H1 (cell line): ENCODE measurements at regions not wholly inside any gene's neighbourhood (a gene's known extent, or its start where the extent isn't known, plus 50 kb on each side); places are given as distances from the start of the nearest gene placed in this dataset.

Source experiments
- ATF2 ChIP-seq: IDR thresholded peaks from 2 replicates; pipeline ENCODE4 v1.6.1; 2012; ENCODE audit warnings: low read length, inconsistent platforms
- CEBPB ChIP-seq: IDR thresholded peaks from 2 replicates; pipeline ENCODE4 v1.6.1; 2012; ENCODE audit warnings: low read depth, low read length
- CHD2 ChIP-seq: IDR thresholded peaks from 2 replicates; pipeline ENCODE4 v1.6.1; 2012; ENCODE audit warnings: low read length, improper control_type of control experiment
- CTCF ChIP-seq, 3 experiments: IDR thresholded peaks; 1 replicate in 2 of 3; 2 replicates in 1 of 3; pipeline versions ENCODE4 v1.5.1 to v1.6.1; 2011; ENCODE audit warnings: low read length in 3 of 3, mild to moderate bottlenecking in 3 of 3, inconsistent platforms in 2 of 3, low read depth in 1 of 3, moderate library complexity in 1 of 3; ENCODE audit not compliant: insufficient read depth in 1 of 3; ENCODE audit errors: control extremely low read depth in 1 of 3
- EZH2 ChIP-seq: fragments of 200-600 bp; sonication (generic); IDR thresholded peaks from 2 replicates; pipeline ENCODE4 v1.7.1; 2012; ENCODE audit warnings: low read depth, mild to moderate bottlenecking, moderate library complexity, low read length, inconsistent platforms; ENCODE audit not compliant: severe bottlenecking
- HDAC2 ChIP-seq, 2 experiments: fragments of 300-600 bp in 1 of 2; sonication (generic) in 1 of 2; IDR thresholded peaks; 2 replicates each; pipeline ENCODE4 v1.6.1; 2011 to 2012; ENCODE audit warnings: low read depth in 2 of 2, low read length in 2 of 2, mild to moderate bottlenecking in 2 of 2, moderate library complexity in 2 of 2, borderline replicate concordance in 1 of 2, inconsistent platforms in 1 of 2
- RXRA ChIP-seq: IDR thresholded peaks from 2 replicates; pipeline ENCODE4 v1.6.1; 2011; ENCODE audit warnings: low read depth, mild to moderate bottlenecking, low read length, moderate library complexity; ENCODE audit not compliant: insufficient read depth
- SP1 ChIP-seq: IDR thresholded peaks from 2 replicates; pipeline ENCODE4 v1.6.1; 2011; ENCODE audit warnings: low read depth, low read length

DNA sequence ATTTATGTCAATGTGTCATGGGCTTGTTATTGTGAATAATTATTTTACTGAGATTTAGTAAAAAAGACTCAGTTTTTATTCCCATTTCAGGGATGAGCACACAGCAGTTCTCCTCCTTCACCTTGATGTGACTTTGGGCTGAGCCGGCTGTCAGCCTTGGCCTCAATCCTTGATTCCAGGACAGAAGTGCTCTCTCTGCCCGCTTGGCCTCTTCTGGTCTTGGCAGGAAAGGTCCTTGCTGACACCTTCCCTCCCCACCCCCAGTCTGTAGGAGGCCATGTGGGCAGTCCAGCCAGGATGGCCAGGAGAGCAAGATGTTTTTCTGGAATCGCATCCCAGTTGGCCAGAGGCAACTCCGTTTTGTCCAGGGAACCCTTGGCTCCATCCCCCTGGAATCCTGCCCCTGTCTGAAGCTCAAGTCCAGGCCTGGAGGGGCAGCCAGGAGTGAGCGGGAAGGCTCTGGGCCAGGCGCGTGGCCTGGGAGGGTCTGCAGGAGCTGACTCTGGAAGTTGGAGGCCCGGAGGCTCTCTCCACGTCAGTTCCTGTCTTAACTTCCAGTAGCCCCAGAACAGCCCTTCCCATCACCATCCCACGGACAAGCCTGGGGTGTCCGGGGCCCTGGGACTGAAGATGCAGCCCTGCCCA is 100.9 kb downstream of the PDGFA start (continued):
- TF ChIP-seq ATF2 (no peak), RXRA (no peak), SP1 (no peak), CEBPB (no peak), CHD2 (no peak), HDAC2 (IDR thresholded peaks at IDR 0.05; ENCODE audit: borderline replicate concordance in 1 of 2, low read depth in 2 of 2, low read length in 2 of 2) (no peak), CTCF (IDR thresholded peaks at IDR 0.05; ENCODE audit: control extremely low read depth in 1 of 3, insufficient read depth in 1 of 3, low read depth in 1 of 3, low read length in 3 of 3) (no peak), EZH2 (no peak)
